PC-3 (cell line): ENCODE measurements at regions not wholly inside any gene's neighbourhood (a gene's known extent, or its start where the extent isn't known, plus 50 kb on each side); places are given as distances from the start of the nearest gene placed in this dataset.

ENCODE experiments used
- ATAC-seq: fragments of 200-7000 bp; cut with Tn5 transposase; 2 replicates; pipeline ENCODE4 v1.9.1; 2020; ENCODE audit warnings: mild to moderate bottlenecking, moderate library complexity
- BruUV-seq: library from RNA; stranded (reverse); fragments of 400-500 nt; replicated peaks from 2 replicates; lab custom pipeline; 2021; lab: Mats Ljungman, UMichigan
- CTCF ChIA-PET: fragments of 300-600 bp; sonication (Branson Sonifier 250); formaldehyde crosslinking; loops from one replicate; lab custom pipeline; 2022; ENCODE audit warnings: antibody characterized with exemption; lab: Charles Lee
- POLR2A ChIA-PET: fragments of 300-600 bp; sonication (Branson Sonifier 250); formaldehyde crosslinking; loops from one replicate; lab custom pipeline; 2022; ENCODE audit warnings: antibody characterized with exemption; ENCODE audit not compliant: unreplicated experiment; lab: Charles Lee
- DNase-seq: peaks from one replicate; pipeline ENCODE4 v3.0.0-alpha.2; 2015
- H2AFZ ChIP-seq: fragments of 300-600 bp; sonication (generic); 2 replicates; pipeline ENCODE4 v1.6.0; 2016; ENCODE audit warnings: antibody characterized with exemption, low read length
- H3F3A ChIP-seq: fragments of 300-600 bp; sonication (generic); one replicate; pipeline ENCODE4 v1.6.0; 2017; ENCODE audit warnings: antibody characterized with exemption, low read length, control low read depth, mild to moderate bottlenecking; ENCODE audit not compliant: unreplicated experiment
- H3K27ac ChIP-seq: fragments of 300-600 bp; sonication (generic); 2 replicates; pipeline ENCODE4 v1.5.1; 2016; ENCODE audit warnings: mild to moderate bottlenecking, low read length
- H3K27me3 ChIP-seq: fragments of 300-600 bp; sonication (generic); 2 replicates; pipeline ENCODE4 v1.6.1; 2016; ENCODE audit warnings: low read length, mixed read lengths
- H3K36me3 ChIP-seq: fragments of 300-600 bp; sonication (generic); 2 replicates; pipeline ENCODE4 v1.6.1; 2016; ENCODE audit warnings: low read depth, mixed run types, low read length, mixed read lengths
- H3K4me1 ChIP-seq: fragments of 300-600 bp; sonication (generic); 2 replicates; pipeline ENCODE4 v1.5.1; 2016; ENCODE audit warnings: low read length; ENCODE audit not compliant: insufficient read depth
- H3K4me2 ChIP-seq: fragments of 300-600 bp; sonication (generic); 2 replicates; pipeline ENCODE4 v1.6.0; 2016; ENCODE audit warnings: low read length
- H3K4me3 ChIP-seq: fragments of 300-600 bp; sonication (generic); 2 replicates; pipeline ENCODE4 v1.5.1; 2016; ENCODE audit warnings: mild to moderate bottlenecking, low read length, mixed read lengths
- H3K79me2 ChIP-seq: fragments of 300-600 bp; sonication (generic); 2 replicates; pipeline ENCODE4 v1.6.1; 2017; ENCODE audit warnings: low read length, mixed read lengths
- H3K9ac ChIP-seq: fragments of 300-600 bp; sonication (generic); 2 replicates; pipeline ENCODE4 v1.6.0; 2016; ENCODE audit warnings: mild to moderate bottlenecking, low read length
- H3K9me2 ChIP-seq: fragments of 300-600 bp; sonication (generic); replicated peaks from 2 replicates; pipeline ENCODE4 v1.6.1; 2016; ENCODE audit warnings: mixed run types, low read length, mixed read lengths
- H3K9me3 ChIP-seq: fragments of 300-600 bp; sonication (generic); 2 replicates; pipeline ENCODE4 v1.6.1; 2016; ENCODE audit warnings: low read length, mixed read lengths
- H4K20me1 ChIP-seq: fragments of 300-600 bp; sonication (generic); 2 replicates; pipeline ENCODE4 v1.6.1; 2016; ENCODE audit warnings: low read length, mixed read lengths
- EZH2 ChIP-seq: fragments of 300-600 bp; sonication (generic); IDR thresholded peaks from one replicate; pipeline ENCODE4 v1.6.1; 2017; ENCODE audit warnings: antibody characterized with exemption, mild to moderate bottlenecking, low read length; ENCODE audit not compliant: unreplicated experiment
- EZH2phosphoT487 ChIP-seq: fragments of 300-600 bp; sonication (generic); IDR thresholded peaks from 2 replicates; pipeline ENCODE4 v1.6.1; 2018; ENCODE audit warnings: mild to moderate bottlenecking, antibody characterized with exemption, low read length, borderline replicate concordance
- intact Hi-C: fragments of 100-400 bp; cut with micrococcal nuclease; formaldehyde crosslinking; loops from 2 replicates; pipeline ENCODE4 v1.9.0; 2023
- TF ChIP-seq, protein P1 (sequence below): fragments of 300-600 bp; sonication (generic); conservative IDR thresholded peaks from 2 replicates; pipeline ENCODE4 v1.5.1; 2017; ENCODE audit warnings: antibody characterized with exemption, low read depth, mild to moderate bottlenecking, low read length

DNA sequence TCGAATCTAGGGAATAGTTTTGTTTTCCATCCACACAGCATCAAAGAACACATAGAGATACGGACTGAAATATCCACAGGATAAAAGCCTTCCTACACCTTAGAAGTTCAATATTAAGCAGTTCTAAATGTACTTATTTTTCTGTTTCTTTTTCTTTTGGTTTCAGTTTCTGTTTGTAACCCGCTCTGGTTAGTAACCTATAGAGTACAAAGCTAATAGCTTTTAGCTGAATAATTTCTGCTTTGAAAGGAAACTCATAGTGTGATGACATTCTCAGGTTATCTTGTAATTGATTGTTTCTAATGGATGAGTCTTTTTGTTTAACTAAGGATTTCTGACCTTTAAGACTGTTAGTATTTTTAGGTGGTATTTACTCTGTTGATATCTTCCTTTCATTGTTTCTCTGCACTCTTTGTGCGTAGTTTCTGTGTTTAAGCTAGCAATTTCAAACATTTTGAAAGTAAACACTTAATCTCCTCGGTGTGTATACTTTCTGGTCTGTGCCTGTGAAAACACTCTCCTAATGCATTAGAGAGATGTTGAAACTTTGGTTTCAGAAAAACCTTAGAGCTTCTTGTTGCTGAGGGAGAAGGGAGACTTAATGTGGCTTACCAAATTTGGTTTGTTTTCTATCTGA is 385.5 kb downstream of the HDGFL1 start:
- intact Hi-C loops: loop anchor here (10.0 kb wide), 1 partner anchor 220 kb away; no protein-coding TSS in a partner anchor
- H3K9ac ChIP-seq: peak overlapping the region; percentile 7

DNA sequence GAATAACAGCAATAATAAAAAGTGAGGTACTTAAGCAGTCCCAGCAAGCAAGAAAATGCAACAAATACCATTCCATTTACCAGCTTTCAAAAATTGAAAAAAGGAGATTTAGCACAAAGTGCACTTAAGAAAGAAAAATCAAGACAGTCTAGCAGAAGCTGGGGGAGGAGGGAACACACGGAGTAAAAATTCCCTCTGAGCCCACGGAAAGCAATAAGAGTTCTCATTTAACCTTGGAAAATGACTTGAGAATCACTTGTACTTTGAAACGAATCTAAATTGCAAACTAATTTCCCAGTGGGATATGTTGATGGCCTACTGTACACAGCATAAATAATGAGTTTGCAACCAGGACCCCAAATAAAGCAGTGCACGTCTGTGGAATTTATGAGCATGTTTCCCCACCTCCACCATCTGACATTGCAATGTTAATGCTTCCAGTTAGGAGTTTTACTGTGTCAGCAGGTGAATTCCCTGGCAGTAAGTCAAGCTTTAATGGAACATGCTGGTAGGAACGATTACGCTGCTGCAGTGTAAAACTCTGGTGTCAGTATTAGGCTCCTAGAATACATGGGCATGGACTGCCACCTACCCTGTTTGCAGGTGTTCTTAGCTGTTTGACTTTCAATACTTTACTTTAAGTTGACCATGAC is 386.8 kb downstream of the HDGFL1 start:
- DNase-seq (no peak), ATAC-seq (no peak)
- Histone ChIP-seq H3K36me3 (no peaks in the 10 kb centered on the region), H2AFZ (no peak overlapping the region), H3F3A (no peaks in the 10 kb centered on the region), H3K9me2 (no peaks in the 10 kb centered on the region), H3K9ac (no peak overlapping the region), H3K4me2 (no peak overlapping the region), H4K20me1 (no peaks in the 10 kb centered on the region), H3K4me1 (no peaks in the 10 kb centered on the region; the same call in 1 of the 2 replicates), H3K27ac (no peak overlapping the region), H3K9me3 (no peaks in the 10 kb centered on the region), H3K79me2 (no peaks in the 10 kb centered on the region), H3K4me3 (no peak overlapping the region), H3K27me3 (no peaks in the 10 kb centered on the region)
- intact Hi-C loops: loop anchor here (10.0 kb wide), 1 partner anchor 219 kb away; no protein-coding TSS in a partner anchor
- ChIA-PET POLR2A (no interaction called here), CTCF (no interaction called here)
- BruUV-seq: no TSS peak
- TF ChIP-seq EZH2: no peak
- TF ChIP-seq EZH2phosphoT487: no peak
- TF ChIP-seq, protein P1, sequence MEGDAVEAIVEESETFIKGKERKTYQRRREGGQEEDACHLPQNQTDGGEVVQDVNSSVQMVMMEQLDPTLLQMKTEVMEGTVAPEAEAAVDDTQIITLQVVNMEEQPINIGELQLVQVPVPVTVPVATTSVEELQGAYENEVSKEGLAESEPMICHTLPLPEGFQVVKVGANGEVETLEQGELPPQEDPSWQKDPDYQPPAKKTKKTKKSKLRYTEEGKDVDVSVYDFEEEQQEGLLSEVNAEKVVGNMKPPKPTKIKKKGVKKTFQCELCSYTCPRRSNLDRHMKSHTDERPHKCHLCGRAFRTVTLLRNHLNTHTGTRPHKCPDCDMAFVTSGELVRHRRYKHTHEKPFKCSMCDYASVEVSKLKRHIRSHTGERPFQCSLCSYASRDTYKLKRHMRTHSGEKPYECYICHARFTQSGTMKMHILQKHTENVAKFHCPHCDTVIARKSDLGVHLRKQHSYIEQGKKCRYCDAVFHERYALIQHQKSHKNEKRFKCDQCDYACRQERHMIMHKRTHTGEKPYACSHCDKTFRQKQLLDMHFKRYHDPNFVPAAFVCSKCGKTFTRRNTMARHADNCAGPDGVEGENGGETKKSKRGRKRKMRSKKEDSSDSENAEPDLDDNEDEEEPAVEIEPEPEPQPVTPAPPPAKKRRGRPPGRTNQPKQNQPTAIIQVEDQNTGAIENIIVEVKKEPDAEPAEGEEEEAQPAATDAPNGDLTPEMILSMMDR: no peak

More for the DNA sequence above, 385.5 kb downstream of the HDGFL1 start:
- peak; percentile 43 for DNase-seq
- Histone ChIP-seq H3K4me2 (peak overlapping the region; percentile 85), H3F3A (no peaks in the 10 kb centered on the region), H3K4me3 (peak overlapping the region; percentile 62), H3K27ac (no peak overlapping the region), H2AFZ (peak overlapping the region; percentile 76), H4K20me1 (no peaks in the 10 kb centered on the region), H3K79me2 (no peaks in the 10 kb centered on the region), H3K9me3 (no peaks in the 10 kb centered on the region), H3K36me3 (no peaks in the 10 kb centered on the region), H3K4me1 (no peaks in the 10 kb centered on the region; the same call in 1 of the 2 replicates), H3K27me3 (no peaks in the 10 kb centered on the region), H3K9me2 (no peaks in the 10 kb centered on the region)
- ChIA-PET POLR2A (no interaction called here), CTCF (no interaction called here)
- no TSS peak for BruUV-seq
- TF ChIP-seq, protein P1: no peak
- TF ChIP-seq EZH2phosphoT487: no peak
- peak; percentile 71 for ATAC-seq

DNA sequence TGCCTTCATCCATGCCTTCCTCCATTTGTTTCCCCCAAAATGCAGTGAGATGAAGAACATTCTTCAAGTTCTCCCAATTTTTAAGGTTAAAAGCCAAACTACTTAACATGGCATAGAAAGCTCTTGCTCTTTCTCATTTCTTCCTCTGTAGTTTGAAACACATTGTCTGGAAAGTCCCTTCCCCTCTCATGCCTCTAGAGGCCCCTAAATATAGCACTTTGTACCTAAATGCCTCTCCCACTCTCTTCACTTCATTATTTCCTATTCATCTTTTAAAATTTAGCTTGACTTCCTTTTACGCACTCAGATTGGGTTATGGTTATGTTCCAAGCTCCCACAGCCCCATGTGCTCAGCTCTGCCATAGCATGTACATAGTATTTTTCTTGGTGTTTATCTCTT is 389.3 kb downstream of the HDGFL1 start:
- H3K9ac ChIP-seq: no peak overlapping the region
- DNase-seq (no peak), ATAC-seq (no peak)
- no peak overlapping the region for H3K4me2 ChIP-seq
- H3K79me2 ChIP-seq: no peaks in the 10 kb centered on the region
- H3K9me2 ChIP-seq: no peaks in the 10 kb centered on the region
- H3K4me1 ChIP-seq: no peaks in the 10 kb centered on the region; the same call in 1 of the 2 replicates
- no peak overlapping the region for H3K4me3 ChIP-seq
- no peaks in the 10 kb centered on the region for H3K9me3 ChIP-seq
- intact Hi-C loops: loop anchor here (10.0 kb wide), 1 partner anchor 216 kb away; no protein-coding TSS in a partner anchor
- ChIA-PET POLR2A (no interaction called here), CTCF (no interaction called here)
- H3K27me3 ChIP-seq: no peaks in the 10 kb centered on the region
- H3K27ac ChIP-seq: no peak overlapping the region
- no peak overlapping the region for H2AFZ ChIP-seq
- TF ChIP-seq EZH2: no peak
- no peak for TF ChIP-seq EZH2phosphoT487
- TF ChIP-seq, protein P1: no peak
- no peaks in the 10 kb centered on the region for H4K20me1 ChIP-seq
- no TSS peak for BruUV-seq
- no peaks in the 10 kb centered on the region for H3K36me3 ChIP-seq
- H3F3A ChIP-seq: no peaks in the 10 kb centered on the region
